ENCODE measurements at regions not wholly inside any gene's neighbourhood (a gene's known extent, or its start where the extent isn't known, plus 50 kb on each side); places are given as distances from the start of the nearest gene placed in this dataset.
A peak's percentile ranks its signal among the peaks of the same experiment; 100 is the strongest.
"Not testable (repeated sequence)": the region's sequence is repeated elsewhere in the genome, so short reads cannot be mapped to it uniquely, and the experiment has no call there.

GRCh38 chr20:40968816-40969562, 59.6 kb upstream of the TOP1 start:
- H3K79me2 ChIP-seq (ENCODE audit: control insufficient read depth, insufficient read depth, low read length): not testable (repeated sequence)
- TF ChIP-seq BHLHE40 (IDR thresholded peaks at IDR 0.05; ENCODE audit: low read length) (0 out of 2 replicates have a peak, but pooled peaks have one; percentile 14), MAZ (CRISPR knock-in tag; conservative IDR thresholded peaks at IDR 0.05 in 1 of 2, IDR thresholded peaks at IDR 0.05 in 1 of 2) (peak in 1 of 2 experiments; percentile 67; a peak in 2 of 4 replicates), VEZF1 (CRISPR knock-in tag; IDR thresholded peaks at IDR 0.05) (peak; percentile 21; the same call in 1 of the 2 replicates), SMC3 (conservative IDR thresholded peaks at IDR 0.05; ENCODE audit: insufficient read depth, low read depth, low read length) (peak; percentile 97), RB1 (IDR thresholded peaks at IDR 0.05; ENCODE audit: low read depth) (peak; percentile 65; the same call in 1 of the 2 replicates), DEAF1 (CRISPR knock-in tag; IDR thresholded peaks at IDR 0.05) (peak; percentile 95), MAFK (IDR thresholded peaks at IDR 0.05; ENCODE audit: low read length) (0 out of 2 replicates have a peak, but pooled peaks have one; percentile 17), KLF16 (IDR thresholded peaks at IDR 0.05) (0 out of 2 replicates have a peak, but pooled peaks have one; percentile 34), CTCF (IDR thresholded peaks at IDR 0.05 in 2 of 3, conservative IDR thresholded peaks at IDR 0.05 in 1 of 3; ENCODE audit: insufficient read depth in 2 of 3, low read depth in 1 of 3, low read length in 3 of 3) (peak; percentile 92 to 97 (median 97)), STAG1 (CRISPR knock-in tag; IDR thresholded peaks at IDR 0.05; ENCODE audit: borderline replicate concordance) (peak; percentile 99), ARID2 (IDR thresholded peaks at IDR 0.05) (peak; percentile 59; the same call in 1 of the 2 replicates), YY1 (IDR thresholded peaks at IDR 0.05; ENCODE audit: borderline replicate concordance in 1 of 3, control insufficient read depth in 1 of 3, extremely low read depth in 1 of 3, insufficient read depth in 3 of 3, insufficient read length in 1 of 3, insufficient replicate concordance in 2 of 3, low read depth in 1 of 3, low read length in 2 of 3) (peak in 1 of 3 experiments; percentile 15)

More at GRCh38 chr20:40968816-40969562, 59.6 kb upstream of the TOP1 start:
- in situ Hi-C loops (cut with MboI); H3K9me3 ChIP-seq (replicated peaks; ENCODE audit: control insufficient read depth, insufficient read depth, low read depth, low read length); H3K36me3 ChIP-seq (ENCODE audit: control insufficient read depth, insufficient read depth, low read length); H3K27ac ChIP-seq (ENCODE audit: extremely low read depth, low read depth, low read length); H4K20me1 ChIP-seq (replicated peaks; ENCODE audit: control insufficient read depth, insufficient read depth, low read length); BruUV-seq (replicated peaks); H3K4me1 ChIP-seq (replicated peaks in 1 of 2; ENCODE audit: control insufficient read depth in 2 of 2, insufficient read depth in 2 of 2, low read length in 2 of 2); H3K27me3 ChIP-seq (ENCODE audit: control insufficient read depth in 2 of 2, insufficient read depth in 2 of 2, low read length in 2 of 2); H3K9me1 ChIP-seq (ENCODE audit: control insufficient read depth, insufficient read depth, low read length); H3K4me3 ChIP-seq; H3K9ac ChIP-seq (ENCODE audit: insufficient read depth in 1 of 2, low read depth in 2 of 2, low read length in 2 of 2): not testable (repeated sequence)
- intact Hi-C loops (cut with micrococcal nuclease): loop anchor here (1.0 to 2.0 kb wide), 3 partner anchors 126 to 370 kb away; no protein-coding TSS in a partner anchor
- ATAC-seq (peak; percentile 96), FAIRE-seq (peak; percentile 78), DNase-seq (ENCODE audit: extremely low read depth in 1 of 4, low spot score in 3 of 4) (peak; percentile 83 to 87 (median 86))
- 14% methylated on average over 19 of the region's 28 CpGs for whole genome bisulfite sequencing (ENCODE audit: insufficient coverage, low coverage, missing lambda C conversion rate)
- CTCF ChIA-PET (ENCODE audit: low intra/inter-chr PET ratio): interaction anchor here (0.6 to 4.1 kb wide), 5 partner anchors 127 to 414 kb away, joined by 3 to 36 read pairs (median 5); partner anchors contain the start of gene LPIN3
- peak overlapping the region; percentile 80 for H2AFZ ChIP-seq (ENCODE audit: low read depth, low read length)
- POLR2A ChIA-PET: interaction anchor here (1.2 kb wide), 1 partner anchor 36 kb away, joined by 3 read pairs; no protein-coding TSS in a partner anchor
- peak overlapping the region; percentile 61 for H3K4me2 ChIP-seq (ENCODE audit: insufficient read depth, low read length)

Measured in K562 (cell line).